ENCODE measurements at regions not wholly inside any gene's neighbourhood (a gene's known extent, or its start where the extent isn't known, plus 50 kb on each side); places are given as distances from the start of the nearest gene placed in this dataset.
"Not testable (repeated sequence)": the region's sequence is repeated elsewhere in the genome, so short reads cannot be mapped to it uniquely, and the experiment has no call there.

DNA sequence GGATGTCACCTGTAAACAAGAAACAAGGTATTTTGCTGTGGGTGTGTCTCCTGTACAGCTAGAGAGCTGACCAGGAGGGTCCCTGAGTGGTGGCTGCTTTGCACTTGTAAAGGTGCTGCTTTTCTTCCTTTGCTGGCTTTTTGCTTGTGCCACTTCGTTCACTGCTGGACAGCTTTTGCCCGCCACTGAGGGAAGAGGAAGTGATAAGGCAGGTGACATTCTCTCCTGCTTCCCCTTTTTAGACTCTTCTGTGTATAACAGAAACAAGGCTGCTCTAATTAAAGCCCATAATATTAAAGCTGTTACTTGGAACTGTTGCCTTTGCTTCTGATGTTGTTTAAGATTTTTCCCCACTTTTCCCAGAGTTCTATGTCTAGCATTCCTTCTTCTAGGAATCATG is 218.6 kb upstream of the TSPY4 start:
- no peak for DNase-seq (ENCODE audit: low spot score)

- DNase-seq (ENCODE audit: low spot score): no peak
Observed at GRCh38 chrY:9124623-9125022, 212.6 kb upstream of the TSPY4 start.

DNA sequence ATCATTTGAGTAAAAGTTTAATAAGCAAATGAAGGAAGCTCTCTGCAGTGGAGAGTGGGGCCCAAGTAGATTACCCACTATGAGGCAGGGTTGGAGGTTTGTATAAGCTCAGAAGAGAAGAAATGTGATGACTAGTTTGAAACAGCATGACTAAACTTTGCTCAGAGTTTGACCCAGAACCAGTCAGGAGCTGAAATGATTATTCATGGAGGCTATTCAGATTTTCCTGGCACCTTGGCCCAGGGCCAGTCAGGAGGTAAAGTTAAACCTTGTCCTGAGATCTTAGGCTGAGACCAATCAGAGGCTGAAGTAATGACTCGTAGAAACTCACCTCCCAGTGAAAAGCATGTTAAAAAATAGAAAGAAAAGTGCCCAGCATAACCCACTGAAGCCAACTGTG is 210.7 kb upstream of the TSPY4 start:
- no peak for DNase-seq (ENCODE audit: low spot score)

GRCh38 chrY:9143366-9143765 is 193.9 kb upstream of the TSPY4 start:
- DNase-seq (ENCODE audit: low spot score): peak; percentile 2

DNA sequence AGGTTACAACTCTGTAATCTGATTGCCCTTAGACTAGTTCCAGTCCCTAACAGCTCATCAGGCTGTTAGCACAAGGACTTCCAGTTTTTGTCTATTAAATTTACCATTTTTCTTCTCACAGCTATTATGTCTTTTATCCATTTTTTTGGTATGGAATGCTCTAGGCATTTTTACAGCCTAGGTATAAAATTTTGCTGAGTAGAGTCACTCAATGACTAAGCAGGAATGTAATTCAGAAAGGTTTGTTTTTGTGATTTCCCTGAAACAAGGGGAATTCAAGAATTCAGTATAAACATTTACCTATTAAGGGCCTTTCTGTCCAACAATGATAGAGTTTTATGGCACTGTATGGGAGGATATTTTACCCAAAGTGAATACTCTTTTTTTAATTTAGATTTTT is 182.7 kb upstream of the TSPY4 start:
- DNase-seq (ENCODE audit: low spot score): not testable (repeated sequence)

- no peak for DNase-seq (ENCODE audit: low spot score)
Observed at GRCh38 chrY:9155721-9156120, 181.5 kb upstream of the TSPY4 start.

GRCh38 chrY:9158616-9159015 is 178.6 kb upstream of the TSPY4 start:
- no peak for DNase-seq (ENCODE audit: low spot score)

DNA sequence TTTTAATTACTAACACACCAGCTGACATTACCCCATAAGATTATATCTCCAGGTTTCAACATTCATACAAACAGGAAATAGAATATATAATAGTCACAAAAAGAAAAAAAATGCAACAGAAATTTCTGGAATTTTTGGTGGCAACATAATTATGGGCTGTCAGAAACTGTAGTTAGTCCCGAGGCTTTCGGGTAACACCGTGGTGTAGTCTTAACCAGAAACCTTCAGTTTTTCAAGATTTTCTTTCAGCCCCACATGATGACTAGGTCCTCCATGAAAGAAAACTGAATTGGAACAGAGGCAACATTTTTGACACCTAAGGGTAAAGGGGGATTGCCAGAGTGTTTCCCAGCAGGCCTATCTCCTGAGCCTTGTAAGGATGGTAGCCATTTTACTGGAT is 176.9 kb upstream of the TSPY4 start:
- DNase-seq (ENCODE audit: low spot score): not testable (repeated sequence)

- not testable (repeated sequence) for DNase-seq (ENCODE audit: low spot score)
Observed at GRCh38 chrY:9160976-9161375, 176.3 kb upstream of the TSPY4 start.

DNA sequence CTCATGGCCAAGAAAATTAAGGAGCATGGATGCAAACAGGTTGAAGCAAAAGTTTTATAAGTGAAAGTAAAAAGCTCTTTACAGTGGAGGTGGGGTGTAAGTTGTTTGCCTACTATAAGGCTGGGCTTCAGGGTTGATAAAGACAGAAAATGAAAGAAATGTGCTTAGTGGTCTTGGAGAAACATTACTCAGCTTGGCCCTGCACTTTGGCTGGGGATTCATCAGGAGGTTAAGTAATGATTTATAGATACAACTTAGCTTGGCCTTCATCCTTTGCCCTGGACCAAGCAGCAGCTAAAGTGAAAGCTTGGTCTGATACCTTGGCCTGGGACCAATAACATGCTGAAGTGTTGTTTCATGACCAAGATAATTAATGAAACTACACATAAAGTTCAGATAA is 175.3 kb upstream of the TSPY4 start:
- not testable (repeated sequence) for DNase-seq (ENCODE audit: low spot score)

DNA sequence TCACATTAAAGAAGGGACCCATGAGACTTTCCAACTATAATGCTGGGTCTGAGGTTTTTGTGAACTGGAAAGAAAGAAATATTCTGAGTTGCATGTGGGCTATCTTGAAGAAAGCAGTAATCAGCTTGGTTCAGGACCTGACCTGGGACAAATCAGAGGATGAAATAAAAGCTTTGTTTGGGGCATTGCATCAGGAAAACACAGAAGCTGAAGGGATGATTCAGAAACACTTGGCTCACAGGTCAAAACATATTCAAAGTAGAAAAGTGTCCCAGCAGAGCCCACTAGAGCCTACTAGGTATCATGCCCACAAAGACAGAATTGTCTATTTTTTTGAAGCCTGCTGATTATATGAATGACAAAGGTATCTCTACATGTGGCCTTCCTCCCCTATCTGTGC is 174.8 kb upstream of the TSPY4 start:
- DNase-seq (ENCODE audit: low spot score): not testable (repeated sequence)

DNA sequence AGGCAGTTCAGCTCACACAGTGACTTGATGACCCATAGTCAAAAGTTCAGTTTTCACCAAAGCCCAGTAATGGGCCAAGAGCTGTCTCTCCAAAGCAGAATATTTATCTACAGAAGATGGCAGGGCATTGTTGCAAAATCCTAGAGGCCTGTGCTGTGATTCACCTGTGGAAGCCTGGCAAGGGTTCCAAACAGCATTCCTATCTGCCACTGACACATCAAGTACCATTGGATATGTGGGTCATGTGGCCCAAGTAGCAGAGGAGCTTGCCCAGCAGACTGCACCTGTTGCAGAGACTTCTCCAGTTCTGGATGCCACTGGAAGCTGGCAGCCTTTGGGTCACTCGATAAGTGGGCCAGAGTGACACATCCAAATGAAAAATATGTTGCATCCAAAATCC is 159.6 kb upstream of the TSPY4 start:
- DNase-seq (ENCODE audit: low spot score): not testable (repeated sequence)

- not testable (repeated sequence) for DNase-seq (ENCODE audit: low spot score)
Observed at GRCh38 chrY:9184827-9185226, 152.4 kb upstream of the TSPY4 start.

- not testable (repeated sequence) for DNase-seq (ENCODE audit: low spot score)
Observed at GRCh38 chrY:9207082-9207481, 130.2 kb upstream of the TSPY4 start.

DNA sequence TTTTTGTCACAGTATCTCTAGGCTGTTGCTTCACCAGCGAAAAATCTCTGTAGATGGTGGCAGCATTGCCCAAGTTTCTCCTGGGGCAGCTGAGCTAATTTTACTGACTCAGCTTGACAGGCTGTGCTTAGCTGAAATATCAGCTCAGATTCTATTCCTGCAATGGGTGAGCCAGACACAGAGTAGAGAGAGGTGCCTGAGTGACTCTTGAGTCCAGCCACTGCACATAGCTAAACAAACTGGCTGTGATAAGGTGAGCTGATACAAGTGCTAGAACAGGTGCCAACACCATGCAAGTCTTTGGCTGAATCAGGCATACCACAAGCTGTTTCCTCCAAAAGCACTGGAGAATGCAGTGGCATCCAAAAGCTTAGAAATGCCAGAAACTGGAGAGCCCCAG is 110.9 kb upstream of the TSPY4 start:
- no peak for DNase-seq (ENCODE audit: low spot score)

GRCh38 chrY:9257255-9257654 is 80.0 kb upstream of the TSPY4 start:
- no peak for DNase-seq (ENCODE audit: low spot score)

GRCh38 chrY:9257725-9258124 is 79.5 kb upstream of the TSPY4 start:
- no peak for DNase-seq (ENCODE audit: low spot score)

DNA sequence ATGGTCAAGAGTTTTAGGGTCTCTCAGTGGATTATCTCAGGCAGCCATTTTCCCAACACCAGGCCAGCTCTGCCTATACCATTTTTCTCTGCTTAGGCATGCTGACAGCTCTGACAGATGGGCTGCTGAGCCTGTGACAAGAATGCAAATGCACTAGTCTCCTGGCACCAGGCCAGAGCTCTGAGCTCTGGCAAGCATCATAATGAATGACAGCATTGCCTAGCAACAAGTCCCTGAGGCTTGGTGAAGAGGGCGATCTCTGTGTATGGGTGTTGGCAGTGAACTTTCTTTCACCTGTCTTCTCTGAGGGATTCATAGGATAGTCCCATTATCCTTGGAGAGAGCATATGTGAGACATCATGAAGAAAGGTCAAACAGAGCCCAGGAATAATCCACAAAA is 77.9 kb upstream of the TSPY4 start:
- no peak for DNase-seq (ENCODE audit: low spot score)

- no peak for DNase-seq (ENCODE audit: low spot score)
Observed at GRCh38 chrY:9260426-9260825, 76.8 kb upstream of the TSPY4 start.

DNA sequence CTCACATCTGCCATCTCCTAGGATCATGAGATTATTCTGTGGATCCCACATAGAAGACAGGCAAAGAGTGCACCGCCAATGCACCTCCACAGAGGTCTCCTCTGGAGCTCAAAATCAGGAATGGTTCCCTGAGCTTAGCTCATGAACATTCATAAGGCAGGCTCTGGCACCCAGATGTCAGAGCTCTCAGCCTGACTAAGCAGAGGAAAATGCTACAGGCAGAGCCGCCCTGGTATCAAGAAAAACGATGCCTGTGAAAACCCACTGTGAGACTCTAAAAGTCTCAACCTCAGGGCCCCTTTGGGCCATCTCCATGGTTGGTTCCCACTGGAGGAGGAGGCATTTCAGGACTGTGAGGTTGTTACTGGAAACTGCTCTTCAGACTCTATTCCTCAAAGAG is 71.7 kb upstream of the TSPY4 start:
- DNase-seq (ENCODE audit: low spot score): no peak

DNA sequence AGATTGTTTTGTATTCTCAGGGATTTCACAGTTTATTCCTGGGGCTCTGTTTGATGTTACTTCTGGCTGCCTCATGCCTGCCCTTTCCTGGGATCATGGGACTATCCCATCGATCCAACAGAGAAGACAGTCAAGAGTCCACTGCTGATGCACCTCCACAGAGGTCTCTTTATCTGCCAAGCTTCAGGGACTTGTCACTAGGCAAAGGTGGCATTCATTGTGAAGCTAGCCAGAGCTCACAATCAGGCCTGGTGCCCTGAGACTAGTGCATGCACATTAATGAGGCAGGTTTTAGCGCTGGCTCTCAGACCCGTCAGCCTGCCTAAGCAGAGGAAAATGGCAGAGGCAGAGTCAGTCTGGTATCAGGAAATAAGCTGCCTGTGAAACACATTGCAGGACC is 66.9 kb upstream of the TSPY4 start:
- DNase-seq (ENCODE audit: low spot score): not testable (repeated sequence)

DNA sequence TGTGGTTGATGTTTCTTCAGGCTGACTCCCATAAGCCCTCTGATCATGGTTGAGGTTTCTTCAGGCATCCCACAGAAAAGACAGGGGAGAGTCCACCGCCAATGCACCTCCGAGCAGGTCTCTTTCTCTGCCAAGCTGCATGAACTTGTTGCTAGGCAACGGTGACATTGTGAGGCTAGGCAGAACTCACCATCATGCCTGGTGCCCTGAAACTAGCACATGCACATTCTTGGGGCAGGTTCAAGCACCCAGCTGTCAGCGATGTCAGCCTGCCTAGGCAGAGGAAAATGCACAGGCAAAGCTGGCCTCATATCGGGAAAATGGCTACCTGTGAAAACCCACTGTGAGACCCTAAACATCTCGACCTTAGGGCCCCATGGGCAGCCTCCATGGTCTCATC is 64.4 kb upstream of the TSPY4 start:
- not testable (repeated sequence) for DNase-seq (ENCODE audit: low spot score)

GRCh38 chrY:9278842-9279241 is 58.4 kb upstream of the TSPY4 start:
- not testable (repeated sequence) for DNase-seq (ENCODE audit: low spot score)
